K562 (cell line): ENCODE measurements at regions not wholly inside any gene's neighbourhood (a gene's known extent, or its start where the extent isn't known, plus 50 kb on each side); places are given as distances from the start of the nearest gene placed in this dataset.

Experiments
- ESRRA ChIP-seq: fragments of 450-650 bp; IDR thresholded peaks from 2 replicates; pipeline ENCODE4 v1.6.1; 2014; ENCODE audit warnings: low read depth, mild to moderate bottlenecking, moderate library complexity, borderline replicate concordance
- MAZ ChIP-seq, 2 experiments: fragments of 450-650 bp in 1 of 2; sonication (generic) in 1 of 2; formaldehyde crosslinking; IDR thresholded peaks in 1 of 2; conservative IDR thresholded peaks in 1 of 2; 2 replicates each; pipeline versions ENCODE4 v1.4.0 to v1.5.0; 2020; ENCODE audit warnings: mild to moderate bottlenecking in 1 of 2, missing genetic modification reagents in 1 of 2
- MBD2 ChIP-seq: sonication (generic); IDR thresholded peaks from 2 replicates; pipeline ENCODE4 v1.6.1; 2016; ENCODE audit warnings: low read depth, borderline replicate concordance
- ZNF133 ChIP-seq: fragments of 250-450 bp; sonication (Bioruptor Pico); IDR thresholded peaks from 2 replicates; pipeline ENCODE4 v1.4.0; 2020; ENCODE audit warnings: mild to moderate bottlenecking

GRCh38 chr14:40367717-40368116 lies 935.5 kb upstream of the FBXO33 start:
- no peak for TF ChIP-seq MBD2
- TF ChIP-seq ZNF133 (CRISPR knock-in tag) = no peak
- no peak for TF ChIP-seq MAZ (CRISPR knock-in tag; conservative IDR thresholded peaks at IDR 0.05 in 1 of 2, IDR thresholded peaks at IDR 0.05 in 1 of 2)
- no peak for TF ChIP-seq ESRRA
